GM13976 (cell line): ENCODE measurements at regions not wholly inside any gene's neighbourhood (a gene's known extent, or its start where the extent isn't known, plus 50 kb on each side); places are given as distances from the start of the nearest gene placed in this dataset.

Source experiments
- DNase-seq: peaks from one replicate; pipeline ENCODE4 v3.0.0; 2012; ENCODE audit warnings: low spot score
- CTCF ChIP-seq: IDR thresholded peaks from 2 replicates; pipeline ENCODE4 v1.5.1; 2012; ENCODE audit warnings: borderline replicate concordance, mild to moderate bottlenecking; ENCODE audit not compliant: insufficient read depth; ENCODE audit errors: extremely low read depth, missing control alignments, control extremely low read depth
- in situ Hi-C: fragments of 300-500 bp; cut with MboI; formaldehyde crosslinking; loops from one replicate; pipeline ENCODE4 v1.12.0; 2022; ENCODE audit warnings: low sequenced_read_pairs, mixed read lengths, inconsistent platforms; ENCODE audit not compliant: unreplicated experiment

- TF ChIP-seq CTCF, result no peak
- in situ Hi-C loops, result no loop called here
- no peak for DNase-seq
These were observed 268.7 kb downstream of the LOXHD1 start for GRCh38 chr18:46388286-46388685.

GRCh38 chr18:46392576-46392975, 264.4 kb downstream of the LOXHD1 start:
- no peak for TF ChIP-seq CTCF
- in situ Hi-C loops, result no loop called here

GRCh38 chr18:46393230-46393629, 263.8 kb downstream of the LOXHD1 start:
- no peak for TF ChIP-seq CTCF
- in situ Hi-C loops, result no loop called here
- peak; percentile 53 for DNase-seq

More at GRCh38 chr18:46392576-46392975, 264.4 kb downstream of the LOXHD1 start:
- DNase-seq, result no peak

GRCh38 chr18:46393961-46394360, 263.1 kb downstream of the LOXHD1 start:
- DNase-seq, result no peak
- in situ Hi-C loops, result no loop called here
- TF ChIP-seq CTCF, result no peak

- DNase-seq, result no peak
- TF ChIP-seq CTCF, result no peak
- in situ Hi-C loops, result no loop called here
These were observed 261.2 kb downstream of the LOXHD1 start for GRCh38 chr18:46395795-46396194.

- no peak for TF ChIP-seq CTCF
- no peak for DNase-seq
- in situ Hi-C loops, result no loop called here
These were observed 259.8 kb downstream of the LOXHD1 start for GRCh38 chr18:46397174-46397573.

GRCh38 chr18:46398005-46398404, 259.0 kb downstream of the LOXHD1 start:
- in situ Hi-C loops, result no loop called here
- DNase-seq, result no peak
- no peak for TF ChIP-seq CTCF
